Breast epithelium (tissue), 4 donors: ENCODE measurements at regions not wholly inside any gene's neighbourhood (a gene's known extent, or its start where the extent isn't known, plus 50 kb on each side); places are given as distances from the start of the nearest gene placed in this dataset.
"Not testable (repeated sequence)": the region's sequence is repeated elsewhere in the genome, so short reads cannot be mapped to it uniquely, and the experiment has no call there.

Source experiments
- DNase-seq, 2 donors: peaks; one replicate each; pipeline ENCODE4 v3.0.0-alpha.2; 2019; ENCODE audit warnings: low spot score in 2 of 2
- H3K27ac ChIP-seq, 2 donors: fragments of 200-600 bp; sonication (generic) in 1 of 2; one replicate each; pipeline ENCODE4 v1.5.1; 2016 to 2019; ENCODE audit warnings: mild to moderate bottlenecking in 1 of 2
- H3K27me3 ChIP-seq, 2 donors: fragments of 200-600 bp; sonication (generic) in 1 of 2; one replicate each; pipeline versions ENCODE4 v1.5.1 to v1.6.0; 2017 to 2019; ENCODE audit warnings: control low read depth in 1 of 2, mild to moderate bottlenecking in 1 of 2
- H3K36me3 ChIP-seq: fragments of 200-600 bp; one replicate; pipeline ENCODE4 v1.5.1; 2019
- H3K4me1 ChIP-seq, 2 donors: fragments of 200-600 bp; sonication (generic); one replicate each; pipeline ENCODE4 v1.5.1; 2016 to 2019; ENCODE audit warnings: control low read depth in 1 of 2
- H3K4me3 ChIP-seq, 3 donors: fragments of 200-600 bp; sonication (generic); 1 replicate in 2 of 3; 2 replicates in 1 of 3; pipeline ENCODE4 v1.5.1; 2016 to 2019; ENCODE audit warnings: mild to moderate bottlenecking in 3 of 3, moderate library complexity in 2 of 3
- H3K9me3 ChIP-seq, 2 donors: fragments of 200-600 bp; sonication (generic) in 1 of 2; one replicate each; pipeline ENCODE4 v1.5.1; 2016 to 2019; ENCODE audit warnings: control low read depth in 1 of 2
- POLR2A ChIP-seq: fragments of 450-650 bp; IDR thresholded peaks from one replicate; pipeline ENCODE4 v1.6.1; 2016; ENCODE audit warnings: antibody characterized with exemption, mild to moderate bottlenecking, moderate library complexity
- POLR2AphosphoS5 ChIP-seq, 3 donors: sonication (generic); formaldehyde crosslinking; IDR thresholded peaks; one replicate each; pipeline ENCODE4 v1.6.1; 2017; ENCODE audit warnings: antibody characterized with exemption in 3 of 3
- intact Hi-C: fragments of 100-400 bp; cut with DNase I; formaldehyde crosslinking; loops from one replicate; pipeline ENCODE4 v1.15.1; 2023; ENCODE audit warnings: low total_unique reads
- TF ChIP-seq, protein P1 (sequence below), 3 donors: fragments of 450-650 bp; IDR thresholded peaks; one replicate each; pipeline ENCODE4 v1.5.1; 2016 to 2017; ENCODE audit warnings: antibody characterized with exemption in 3 of 3, mild to moderate bottlenecking in 3 of 3, moderate library complexity in 3 of 3

DNA sequence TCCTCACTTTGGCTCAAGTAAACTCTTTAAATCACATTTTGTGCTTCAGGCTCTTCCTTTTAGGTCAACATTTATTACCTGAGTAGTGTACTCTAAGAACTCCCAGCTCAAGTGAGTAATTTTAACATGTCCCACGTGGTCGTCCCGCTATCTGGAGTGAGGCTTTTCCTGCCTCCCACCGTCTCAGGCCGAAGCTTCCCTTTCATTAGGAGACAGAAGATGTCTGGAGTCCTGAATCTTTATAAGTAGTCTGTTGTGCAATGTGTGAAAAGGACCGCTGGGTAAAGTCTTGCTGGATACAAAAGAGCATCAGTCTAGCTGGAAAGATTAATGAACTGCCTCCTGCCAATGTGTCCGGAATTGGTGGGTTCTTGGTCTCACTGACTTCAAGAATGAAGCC lies 117.7 kb upstream of the NEIL3 start:
- H3K4me1 ChIP-seq: no peaks in the 10 kb centered on the region
- no peak for TF ChIP-seq POLR2AphosphoS5 (IDR thresholded peaks at IDR 0.05)
- TF ChIP-seq, protein P1, sequence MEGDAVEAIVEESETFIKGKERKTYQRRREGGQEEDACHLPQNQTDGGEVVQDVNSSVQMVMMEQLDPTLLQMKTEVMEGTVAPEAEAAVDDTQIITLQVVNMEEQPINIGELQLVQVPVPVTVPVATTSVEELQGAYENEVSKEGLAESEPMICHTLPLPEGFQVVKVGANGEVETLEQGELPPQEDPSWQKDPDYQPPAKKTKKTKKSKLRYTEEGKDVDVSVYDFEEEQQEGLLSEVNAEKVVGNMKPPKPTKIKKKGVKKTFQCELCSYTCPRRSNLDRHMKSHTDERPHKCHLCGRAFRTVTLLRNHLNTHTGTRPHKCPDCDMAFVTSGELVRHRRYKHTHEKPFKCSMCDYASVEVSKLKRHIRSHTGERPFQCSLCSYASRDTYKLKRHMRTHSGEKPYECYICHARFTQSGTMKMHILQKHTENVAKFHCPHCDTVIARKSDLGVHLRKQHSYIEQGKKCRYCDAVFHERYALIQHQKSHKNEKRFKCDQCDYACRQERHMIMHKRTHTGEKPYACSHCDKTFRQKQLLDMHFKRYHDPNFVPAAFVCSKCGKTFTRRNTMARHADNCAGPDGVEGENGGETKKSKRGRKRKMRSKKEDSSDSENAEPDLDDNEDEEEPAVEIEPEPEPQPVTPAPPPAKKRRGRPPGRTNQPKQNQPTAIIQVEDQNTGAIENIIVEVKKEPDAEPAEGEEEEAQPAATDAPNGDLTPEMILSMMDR (IDR thresholded peaks at IDR 0.05): no peak
- TF ChIP-seq POLR2A: no peak
- no peaks in the 10 kb centered on the region for H3K27me3 ChIP-seq
- H3K9me3 ChIP-seq: peaks cover 0 to 5% of the 10 kb centered on the region in 2 donors
- no peak for DNase-seq
- no peaks in the 10 kb centered on the region for H3K36me3 ChIP-seq
- H3K4me3 ChIP-seq: no peak overlapping the region
- intact Hi-C loops: no loop called here
- H3K27ac ChIP-seq: no peak overlapping the region

DNA sequence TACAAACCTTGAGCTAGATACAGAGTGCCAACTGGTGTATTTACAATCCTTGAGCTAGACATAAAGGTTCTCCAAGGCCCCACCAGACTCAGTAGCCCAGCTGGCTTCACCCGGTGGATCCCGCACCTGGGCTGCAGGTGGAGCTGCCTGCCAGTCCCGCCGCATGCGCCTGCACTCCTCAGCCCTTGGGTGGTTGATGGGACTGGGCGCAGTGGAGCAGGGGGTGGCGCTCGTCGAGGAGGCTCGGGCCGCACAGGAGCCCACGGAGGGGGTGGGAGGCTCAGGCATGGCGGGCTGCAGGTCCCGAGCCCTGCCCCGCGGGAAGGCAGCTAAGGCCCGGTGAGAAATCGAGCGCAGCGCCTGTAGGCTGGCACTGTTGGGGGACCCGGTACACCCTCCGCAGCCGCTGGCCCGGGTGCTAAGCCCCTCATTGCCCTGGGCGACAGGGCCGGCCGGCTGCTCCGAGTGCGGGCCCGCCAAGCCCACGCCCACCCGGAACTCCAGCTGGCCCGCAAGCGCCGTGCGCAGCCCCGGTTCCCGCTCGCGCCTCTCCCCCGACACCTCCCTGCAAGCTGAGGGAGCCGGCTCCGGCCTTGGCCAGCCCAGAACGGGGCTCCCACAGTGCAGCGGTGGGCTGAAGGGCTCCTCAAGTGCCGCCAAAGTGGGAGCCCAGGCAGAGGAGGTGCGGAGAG lies 116.5 kb upstream of the NEIL3 start:
- H3K27ac ChIP-seq, H3K4me3 ChIP-seq, H3K4me1 ChIP-seq, intact Hi-C loops, H3K27me3 ChIP-seq, H3K36me3 ChIP-seq, DNase-seq: not testable (repeated sequence)
- H3K9me3 ChIP-seq: peaks cover 5 to 11% of the 10 kb centered on the region in 2 donors

DNA sequence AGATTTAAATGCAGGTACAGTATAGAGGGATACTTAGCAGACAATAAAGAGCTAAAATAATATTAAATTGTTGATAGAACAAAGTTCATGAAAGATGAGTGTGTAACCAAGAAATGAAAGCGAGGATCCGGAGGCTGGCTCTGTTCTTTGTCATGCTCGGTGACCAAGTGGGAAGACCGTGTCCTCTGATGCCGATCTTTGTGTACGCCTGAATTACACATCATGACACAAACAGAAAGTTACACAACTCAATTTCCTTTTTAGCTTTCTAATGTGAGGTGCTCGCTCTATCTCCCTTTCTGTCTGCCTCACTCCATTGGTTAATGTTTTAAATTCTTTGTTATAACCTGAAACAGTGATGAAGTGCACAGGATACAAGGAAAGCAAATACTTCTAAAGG lies 114.8 kb upstream of the NEIL3 start:
- TF ChIP-seq, protein P1 (IDR thresholded peaks at IDR 0.05): no peak
- TF ChIP-seq POLR2A: no peak
- TF ChIP-seq POLR2AphosphoS5 (IDR thresholded peaks at IDR 0.05): no peak
- intact Hi-C loops: no loop called here
- Histone ChIP-seq H3K4me1 (no peaks in the 10 kb centered on the region), H3K27ac (no peak overlapping the region), H3K27me3 (no peaks in the 10 kb centered on the region), H3K4me3 (no peak overlapping the region), H3K36me3 (no peaks in the 10 kb centered on the region), H3K9me3 (peaks cover 5 to 13% of the 10 kb centered on the region in 2 donors)
- DNase-seq: no peak

DNA sequence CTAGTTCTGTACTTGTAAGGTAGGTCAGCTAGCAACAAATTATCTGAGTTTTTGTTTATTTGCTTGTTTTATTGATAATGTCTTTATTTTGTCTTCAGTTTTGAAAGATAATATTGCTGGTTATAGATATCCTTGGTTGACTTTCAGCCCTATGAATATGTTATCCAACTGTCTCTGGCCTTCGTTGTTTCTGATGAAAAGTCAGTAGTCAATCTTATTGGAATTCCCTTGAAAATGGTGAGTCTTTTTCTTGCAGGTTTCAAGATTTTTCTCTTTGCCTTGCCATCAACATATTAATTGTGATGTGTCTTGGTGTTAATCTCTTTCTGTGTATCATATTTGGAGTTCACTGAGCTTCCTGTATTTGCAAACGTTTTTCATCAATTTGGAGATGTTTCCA lies 113.1 kb upstream of the NEIL3 start:
- peaks cover 5 to 13% of the 10 kb centered on the region in 2 donors for H3K9me3 ChIP-seq
- H3K27me3 ChIP-seq: no peaks in the 10 kb centered on the region
- H3K27ac ChIP-seq: no peak overlapping the region
- H3K4me1 ChIP-seq: no peaks in the 10 kb centered on the region
- intact Hi-C loops: no loop called here
- DNase-seq: no peak
- TF ChIP-seq POLR2AphosphoS5 (IDR thresholded peaks at IDR 0.05) (no peak), POLR2A (no peak)
- TF ChIP-seq, protein P1 (IDR thresholded peaks at IDR 0.05): no peak
- no peak overlapping the region for H3K4me3 ChIP-seq
- H3K36me3 ChIP-seq: no peaks in the 10 kb centered on the region

DNA sequence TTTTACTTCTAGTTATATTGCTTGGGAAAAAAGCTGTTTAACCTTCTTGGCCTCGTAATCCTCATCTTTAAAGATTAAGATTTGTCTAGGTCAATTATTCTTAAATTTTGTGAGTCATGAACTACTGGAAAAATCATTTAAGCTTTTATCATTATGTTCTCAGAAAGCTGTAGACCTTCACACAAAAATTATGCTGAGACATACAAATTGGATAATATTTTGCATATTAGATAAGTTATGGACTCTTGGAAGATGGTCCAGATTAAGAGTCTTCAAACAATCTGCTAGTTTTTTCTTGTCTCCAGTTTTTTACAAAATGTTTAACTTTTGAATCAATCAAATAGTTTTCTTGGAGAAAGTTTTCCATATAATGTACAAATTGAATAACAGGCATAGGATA lies 108.1 kb upstream of the NEIL3 start:
- no peak overlapping the region for H3K27ac ChIP-seq
- no peaks in the 10 kb centered on the region for H3K4me1 ChIP-seq
- H3K9me3 ChIP-seq: peaks cover 7 to 13% of the 10 kb centered on the region in 2 donors
- H3K27me3 ChIP-seq: no peaks in the 10 kb centered on the region
- H3K4me3 ChIP-seq: no peak overlapping the region
- intact Hi-C loops: no loop called here
- no peak for DNase-seq
- H3K36me3 ChIP-seq: no peaks in the 10 kb centered on the region
- TF ChIP-seq POLR2A (no peak), POLR2AphosphoS5 (IDR thresholded peaks at IDR 0.05) (no peak)
- TF ChIP-seq, protein P1 (IDR thresholded peaks at IDR 0.05): no peak
